Fibroblast of skin of back (primary cell): ENCODE measurements at regions not wholly inside any gene's neighbourhood (a gene's known extent, or its start where the extent isn't known, plus 50 kb on each side); places are given as distances from the start of the nearest gene placed in this dataset.
"Not testable (repeated sequence)": the region's sequence is repeated elsewhere in the genome, so short reads cannot be mapped to it uniquely, and the experiment has no call there.

Experiments
- DNase-seq: peaks from one replicate; pipeline ENCODE4 v3.0.0-alpha.2; 2013

DNA sequence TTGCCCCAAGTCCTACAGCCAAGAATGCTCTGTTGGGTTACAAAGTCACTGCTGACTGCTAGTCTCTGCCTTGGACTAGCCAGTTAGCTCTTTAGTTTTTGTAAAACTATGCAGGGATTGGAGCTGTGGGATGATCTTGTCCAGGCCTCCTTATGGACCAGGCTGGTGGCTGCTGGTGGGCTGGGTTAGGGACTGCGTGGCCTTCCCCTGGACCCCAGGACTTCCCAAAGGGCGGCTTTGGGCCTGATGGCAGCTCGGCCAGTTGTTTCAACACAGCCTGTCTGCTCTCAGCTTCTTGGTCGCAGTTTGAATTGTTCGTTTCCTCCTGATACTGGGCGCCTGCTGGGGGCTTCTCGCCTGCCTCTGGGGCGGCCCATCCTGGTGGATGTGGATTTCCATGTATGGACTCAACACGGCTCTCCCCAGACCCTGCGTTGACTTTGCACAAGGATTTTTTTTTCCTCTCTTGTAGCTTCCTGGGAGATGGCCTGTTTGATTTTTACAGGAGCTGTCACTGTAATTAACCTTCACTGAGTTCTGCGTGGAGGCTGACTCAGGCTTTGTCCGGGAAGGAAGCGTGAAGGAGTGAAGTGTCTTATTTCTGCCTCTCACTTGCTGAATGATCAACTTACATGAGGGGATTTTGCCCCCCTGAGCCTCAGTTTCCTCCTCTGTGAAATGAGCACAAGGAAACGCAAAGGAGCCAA, 91.9 kb upstream of the NEURL1B start:
- DNase-seq: no peak

DNA sequence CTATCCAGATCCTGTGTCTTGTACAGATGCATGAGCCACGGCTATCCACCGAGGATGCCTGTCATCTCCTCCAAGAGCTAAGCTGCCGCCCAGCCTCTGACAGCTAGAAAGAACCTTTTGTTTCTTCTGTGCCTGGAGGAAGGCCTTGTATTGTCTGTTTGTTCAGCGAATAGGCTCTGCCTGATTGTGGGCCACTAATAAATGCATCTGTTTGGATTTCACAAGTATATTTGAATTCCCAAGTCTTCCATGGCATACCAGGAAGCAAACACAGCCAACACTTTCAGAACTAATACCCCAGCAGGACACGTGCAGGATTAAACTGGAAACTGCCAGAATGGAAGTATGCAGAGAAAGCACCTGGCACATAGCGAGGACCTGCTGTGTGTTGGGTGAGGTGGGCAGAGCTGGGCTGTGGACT, 92.7 kb upstream of the NEURL1B start:
- no peak for DNase-seq

DNA sequence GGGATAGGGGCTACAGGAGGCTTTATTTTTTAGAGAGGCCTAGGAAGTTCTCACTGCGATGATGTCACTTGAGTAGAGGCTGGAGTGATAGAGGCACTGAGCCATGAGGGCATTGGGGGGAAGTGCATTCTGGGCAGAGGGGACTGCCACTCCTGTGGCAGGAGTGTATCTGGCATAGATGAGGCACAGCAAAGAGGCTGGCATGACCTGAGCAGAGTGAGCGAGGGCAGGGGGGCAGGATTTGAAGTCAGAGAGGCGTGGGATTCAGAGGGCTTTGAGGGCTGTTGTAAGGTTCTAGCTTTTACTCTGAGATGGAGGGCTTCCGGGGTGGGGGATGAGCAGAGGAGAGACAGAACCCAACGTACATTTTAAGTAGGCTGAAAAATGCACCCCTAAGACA, 91.9 kb upstream of the SH3PXD2B start:
- no peak for DNase-seq

DNA sequence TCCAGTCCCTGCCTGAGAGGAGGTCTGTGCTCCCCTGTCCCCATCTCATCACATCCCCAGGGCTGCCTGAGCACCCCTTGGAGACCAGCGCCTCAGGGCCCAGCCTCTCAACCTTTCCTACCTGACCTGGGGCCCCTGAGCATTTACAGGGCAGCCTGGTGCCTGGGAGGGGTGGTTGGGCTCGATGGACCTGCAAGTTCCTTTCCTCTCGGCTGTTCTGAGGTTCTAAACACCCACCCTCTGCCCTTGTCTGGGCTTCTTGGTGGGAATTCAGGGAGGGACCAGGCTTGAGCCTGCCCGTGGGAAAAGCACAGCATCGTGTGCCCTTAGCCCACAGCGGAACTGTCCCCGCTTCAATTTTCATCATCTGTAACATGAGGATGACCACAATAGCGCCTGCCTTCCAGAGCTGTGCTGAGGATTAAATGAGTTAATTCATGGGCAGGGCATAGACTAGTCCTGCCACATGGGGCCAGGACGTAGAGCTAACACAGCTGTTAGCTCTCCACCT, 91.0 kb upstream of the SH3PXD2B start:
- no peak for DNase-seq

DNA sequence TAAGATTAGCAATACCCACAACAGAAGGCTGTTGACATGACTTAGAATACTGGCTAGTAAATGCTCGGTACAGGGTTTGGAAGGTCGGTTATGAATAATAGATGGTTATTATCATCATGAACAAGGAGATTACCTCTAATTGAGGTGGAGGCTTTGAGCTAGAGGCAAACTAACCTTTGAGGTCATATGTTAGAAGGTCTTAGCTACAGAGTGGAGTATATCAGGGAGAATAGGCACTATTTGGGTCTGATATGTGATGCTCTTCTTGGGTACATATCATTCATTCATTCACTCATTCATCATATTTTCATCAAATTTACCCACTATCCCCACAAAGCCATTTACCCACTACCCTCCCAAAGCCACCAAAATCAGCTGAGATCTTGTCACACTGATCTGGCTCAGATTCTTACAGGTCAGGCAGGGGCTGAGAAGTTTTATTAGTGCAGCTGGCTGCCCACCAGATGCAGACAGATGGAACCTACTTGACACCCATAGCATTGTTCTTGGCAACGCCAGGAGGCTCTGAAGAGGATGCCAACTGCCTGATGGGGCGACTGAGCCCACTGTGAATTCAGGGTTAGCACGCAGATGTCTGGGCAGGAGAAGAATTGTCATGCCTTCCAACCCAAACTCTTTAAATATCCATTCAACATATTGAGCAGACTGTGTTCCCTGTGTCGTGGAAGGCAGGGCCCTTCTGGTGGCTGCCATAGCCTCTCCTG, 90.2 kb upstream of the SH3PXD2B start:
- DNase-seq: no peak

DNA sequence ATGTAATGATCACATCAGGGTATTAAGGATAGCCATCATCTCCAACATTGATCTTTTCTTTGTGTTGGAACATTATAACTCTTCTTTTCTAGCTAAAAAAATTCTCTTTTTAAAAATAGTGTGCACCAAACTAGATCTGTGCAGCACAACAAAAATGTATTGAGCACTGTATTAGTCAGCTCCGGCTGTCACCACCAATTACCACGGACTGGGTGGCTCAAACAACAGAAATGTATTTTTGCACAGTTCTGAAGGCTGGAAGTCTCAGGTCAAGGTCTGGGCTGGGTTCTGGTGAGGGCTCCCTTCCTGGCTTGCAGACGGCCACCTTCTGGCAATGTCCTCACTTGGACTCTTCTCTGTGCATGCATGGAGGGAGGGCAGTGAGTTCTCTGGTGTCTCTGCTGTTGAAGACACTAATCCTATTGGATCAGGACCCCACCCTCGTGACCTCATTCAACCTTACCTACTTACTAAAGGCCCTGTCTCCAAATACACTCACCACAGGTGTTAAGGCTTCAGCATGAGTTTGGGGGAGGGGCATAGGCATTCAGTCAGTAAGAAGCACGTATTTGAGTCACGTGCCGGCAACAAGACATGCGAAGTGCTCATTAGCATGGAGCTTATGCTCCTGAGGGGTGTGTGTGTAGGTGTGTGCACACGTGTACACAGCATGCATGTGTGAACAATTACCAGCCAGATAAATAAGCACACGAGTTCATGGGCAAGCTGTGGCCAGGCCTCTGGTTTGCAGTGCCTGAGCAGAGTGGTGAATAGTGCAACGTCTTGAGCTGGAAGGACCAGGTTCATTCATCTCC, 89.4 kb upstream of the SH3PXD2B start:
- DNase-seq: no peak

DNA sequence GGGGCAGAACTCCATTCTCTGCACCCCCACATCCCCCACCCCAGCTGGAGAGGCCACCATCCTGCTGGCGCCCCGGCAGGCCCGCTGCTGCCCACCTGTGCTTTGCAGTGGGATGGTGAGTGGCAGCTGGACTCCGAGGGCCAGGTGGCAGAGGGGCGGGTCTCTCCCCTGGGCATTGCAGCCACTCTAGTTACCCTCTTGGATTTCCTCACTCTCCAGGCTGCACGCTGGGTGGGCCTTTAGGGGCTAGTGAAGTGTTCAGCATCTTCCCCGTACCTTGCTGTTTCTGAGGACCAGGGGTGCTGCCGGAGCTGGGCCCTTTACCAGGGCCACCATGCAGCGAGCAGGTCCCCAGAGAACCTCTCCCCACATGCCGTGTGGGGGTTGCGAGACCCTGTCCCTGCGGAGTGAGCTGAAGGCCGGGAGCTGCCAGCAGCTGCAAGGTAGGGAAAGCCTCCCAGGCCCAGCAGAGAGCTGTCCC, 88.4 kb upstream of the SH3PXD2B start:
- DNase-seq: no peak

DNA sequence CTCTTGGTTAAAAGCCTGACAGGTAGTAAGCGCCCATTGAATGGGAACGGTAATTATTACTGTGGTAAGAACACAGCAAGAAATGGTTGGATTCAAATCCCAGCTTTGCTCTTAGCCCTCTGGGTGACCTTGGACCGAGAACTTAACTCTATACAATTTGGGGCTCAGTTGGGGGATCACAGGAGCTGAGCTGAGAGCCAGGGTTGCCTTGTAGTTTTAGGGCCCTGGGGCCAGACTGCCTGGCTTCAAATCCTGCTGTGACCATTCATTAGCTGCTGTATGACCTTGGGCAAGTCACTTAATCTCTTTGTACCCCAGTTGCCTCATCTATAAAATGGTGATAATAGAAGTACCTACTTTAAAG, 87.4 kb upstream of the SH3PXD2B start:
- DNase-seq: no peak

DNA sequence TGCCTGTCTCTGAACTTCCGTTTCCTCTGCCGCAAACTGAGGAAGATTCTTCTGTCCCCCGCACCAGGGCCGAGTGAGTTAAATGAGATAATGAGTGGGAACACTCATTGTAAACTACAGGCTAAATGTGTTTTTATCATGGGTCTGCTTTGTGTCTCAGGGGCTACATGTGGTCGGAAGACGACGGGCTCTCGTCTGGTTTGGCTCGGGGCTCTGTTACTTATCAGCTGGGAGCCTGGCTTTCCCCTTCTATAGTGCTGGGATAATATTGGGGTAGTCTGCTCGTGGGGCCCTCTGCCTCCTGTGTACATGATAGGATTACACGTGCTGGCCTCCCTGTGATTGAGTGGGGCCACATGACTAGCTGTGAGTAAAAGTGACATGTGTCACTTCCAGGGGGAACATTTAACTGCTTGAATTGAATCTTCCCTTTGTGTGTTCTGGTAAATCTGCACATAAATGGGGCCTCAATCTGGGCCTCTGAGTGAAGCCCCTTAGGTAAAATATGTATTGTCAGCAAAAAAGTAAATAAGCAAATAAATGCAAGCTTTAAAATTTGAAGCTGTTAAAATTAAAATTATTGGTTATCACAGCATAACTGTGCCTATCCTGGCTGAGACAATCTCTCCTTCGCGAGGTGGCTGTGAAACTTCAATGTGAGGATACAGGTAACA, 86.9 kb upstream of the SH3PXD2B start:
- no peak for DNase-seq

DNA sequence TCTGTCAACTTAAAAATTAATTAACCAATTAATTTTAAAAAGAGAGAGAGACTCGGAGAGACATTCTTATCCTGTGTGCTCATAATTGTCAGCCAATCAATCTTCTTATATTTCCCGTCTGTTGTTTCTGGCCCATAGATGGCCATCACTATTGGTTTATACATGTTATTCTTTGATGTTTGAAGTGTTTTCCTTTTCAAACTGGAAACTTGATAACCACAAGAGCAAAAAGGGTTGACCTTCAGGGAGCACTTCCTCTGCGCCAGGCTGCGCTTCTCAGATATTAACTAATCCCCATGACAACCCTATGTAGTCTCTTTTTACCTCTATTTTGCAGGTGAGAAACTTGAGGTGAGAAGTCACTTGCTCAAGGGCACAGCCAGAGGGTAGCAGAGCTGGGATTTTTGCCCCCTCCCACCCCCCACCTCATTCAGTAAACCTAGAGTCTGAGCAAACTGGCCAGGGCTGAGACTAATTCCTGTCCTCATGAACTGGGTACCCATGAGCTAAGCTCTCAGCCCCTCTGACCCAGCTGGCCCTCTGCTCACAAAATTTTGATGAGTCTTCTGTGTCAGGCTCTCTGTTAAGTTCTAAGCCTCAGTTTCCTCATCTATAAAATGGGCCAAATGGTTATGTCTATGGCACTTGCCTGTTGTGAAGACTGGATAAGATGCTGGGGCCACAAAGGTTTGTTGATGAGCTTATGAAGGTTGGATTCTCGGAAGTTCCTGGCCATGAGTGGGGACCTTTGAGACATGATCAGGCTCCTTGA, 86.0 kb upstream of the SH3PXD2B start:
- no peak for DNase-seq

DNA sequence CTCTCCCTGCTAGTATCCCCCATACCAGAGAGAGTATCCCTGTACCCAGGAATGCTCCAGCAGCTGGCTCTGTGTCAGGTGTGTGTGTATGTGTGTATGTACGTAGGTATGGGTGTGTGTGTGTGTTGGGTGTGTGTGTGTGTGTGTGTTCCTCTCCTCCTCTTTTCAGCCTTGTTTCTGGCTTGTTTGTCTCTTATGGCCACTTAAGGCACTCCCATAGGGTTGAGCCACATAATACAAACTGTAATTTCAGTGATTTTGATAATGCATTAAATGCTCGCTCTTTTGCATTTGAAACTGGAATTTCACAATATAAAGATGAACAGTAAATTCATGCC, 80.8 kb upstream of the SH3PXD2B start:
- no peak for DNase-seq

DNA sequence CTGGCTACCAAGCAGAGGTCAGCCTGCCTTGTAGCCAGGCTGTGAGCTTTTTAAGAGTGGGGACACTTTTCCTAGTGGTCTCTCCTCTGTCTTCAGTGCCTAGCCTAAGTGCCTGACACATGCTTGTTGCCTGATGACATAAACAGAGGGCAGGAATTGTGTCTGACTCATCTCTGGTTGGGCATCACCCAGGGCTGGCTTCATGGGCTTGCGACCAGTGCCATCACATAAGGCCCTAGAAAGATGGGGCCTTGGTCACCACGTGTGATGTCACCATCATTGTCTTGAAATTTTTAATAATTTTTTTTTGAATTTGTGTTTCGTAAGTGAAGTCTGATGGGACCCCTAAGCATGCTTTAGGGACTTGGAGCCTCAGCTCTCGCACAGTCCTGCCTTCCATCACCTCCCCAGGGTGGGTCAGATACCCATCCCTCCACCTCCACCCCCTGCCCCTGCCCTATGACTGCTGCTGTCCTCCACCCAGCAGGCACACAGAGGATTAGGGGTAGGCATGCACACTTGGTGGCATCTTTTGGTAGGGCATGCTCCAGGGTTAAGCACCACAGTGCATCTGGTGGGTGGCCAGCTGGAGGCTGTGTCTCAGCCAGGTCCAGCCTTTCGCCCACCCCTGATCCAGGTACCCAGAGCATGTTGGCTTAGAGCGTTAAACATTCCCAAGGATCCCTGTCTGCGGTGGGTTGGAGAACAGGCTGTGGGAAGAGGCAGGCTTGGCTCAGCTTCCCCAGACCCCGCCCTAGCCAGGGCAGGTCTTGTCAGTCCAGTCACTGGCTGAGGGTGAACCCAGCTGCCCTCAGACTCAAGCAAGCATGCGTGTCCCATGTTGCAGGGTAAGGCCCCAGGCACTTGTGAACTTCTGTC, 80.1 kb upstream of the SH3PXD2B start:
- DNase-seq: peak; percentile 20

DNA sequence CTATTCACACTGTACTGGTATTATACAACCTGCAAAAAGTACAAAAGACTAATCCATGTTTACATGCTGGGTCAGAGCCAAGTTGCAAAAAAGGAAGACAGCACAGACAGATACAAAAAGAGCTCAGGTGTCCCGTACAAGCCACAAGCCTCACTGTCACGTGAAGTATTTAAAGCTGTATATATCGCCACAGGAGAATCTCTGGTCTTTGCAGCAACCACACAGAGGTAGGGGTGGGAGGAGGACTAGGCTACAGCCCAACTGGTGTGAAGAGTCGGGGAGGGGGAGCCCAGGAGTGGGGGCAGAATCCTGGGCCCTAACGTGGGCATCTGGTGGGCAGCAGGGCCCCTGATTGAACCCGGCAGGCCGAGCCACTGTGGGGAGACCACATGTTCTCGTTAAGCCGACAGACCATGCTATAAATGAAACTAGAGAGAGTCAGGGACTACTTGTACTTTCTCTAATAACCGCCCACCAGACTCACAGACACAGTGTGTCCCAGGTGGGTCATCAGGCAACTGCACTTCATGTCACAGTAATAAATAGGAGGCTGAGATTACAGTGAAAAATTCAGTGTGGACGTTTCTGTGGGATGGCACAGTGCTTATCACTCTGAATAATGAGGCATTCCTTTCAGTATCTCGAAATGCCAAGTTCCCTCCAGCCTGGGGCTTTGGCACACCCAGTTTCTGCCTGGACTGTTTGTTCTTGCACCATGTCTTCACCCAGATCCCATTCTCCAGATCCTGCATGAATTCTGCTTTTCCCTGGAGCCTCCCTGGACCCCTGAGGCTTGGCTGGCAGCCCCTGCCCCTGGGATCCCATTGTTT, 79.3 kb upstream of the SH3PXD2B start:
- DNase-seq: no peak

DNA sequence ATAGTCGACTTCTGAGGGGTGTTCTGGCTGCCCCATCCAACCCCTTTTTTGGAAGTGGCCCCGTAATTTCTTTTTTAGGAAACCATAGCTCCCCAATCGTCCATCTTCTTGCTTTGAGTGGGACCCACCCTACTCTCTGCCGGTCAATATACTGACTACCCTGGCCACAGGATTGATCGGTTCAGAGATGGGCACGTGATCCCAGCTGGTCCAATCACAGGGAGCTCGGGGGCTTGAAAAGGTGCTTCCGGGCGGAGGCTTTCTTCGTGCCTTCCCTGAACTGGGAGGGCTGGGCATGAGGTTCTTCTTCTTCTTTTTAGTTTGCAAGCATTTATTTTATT, 78.7 kb upstream of the SH3PXD2B start:
- no peak for DNase-seq

DNA sequence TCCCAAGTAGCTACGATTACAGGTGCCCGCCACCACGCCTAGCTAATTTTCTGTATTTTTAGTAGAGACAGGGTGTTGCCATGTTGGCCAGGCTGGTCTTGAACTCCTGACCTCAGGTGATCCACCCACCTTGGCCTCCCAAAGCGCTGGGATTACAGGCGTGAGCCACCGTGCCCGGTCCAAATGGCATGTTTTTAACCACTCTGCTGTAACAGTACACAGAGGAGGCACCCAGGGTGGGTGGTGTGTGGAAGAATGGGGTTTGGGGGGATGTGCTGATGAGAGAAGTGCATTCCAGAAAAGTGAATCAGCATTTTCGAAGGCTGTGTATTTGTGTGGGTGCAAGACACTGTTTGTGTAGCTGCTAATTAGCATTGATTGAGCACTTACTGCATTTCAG, 78.1 kb upstream of the SH3PXD2B start:
- not testable (repeated sequence) for DNase-seq

DNA sequence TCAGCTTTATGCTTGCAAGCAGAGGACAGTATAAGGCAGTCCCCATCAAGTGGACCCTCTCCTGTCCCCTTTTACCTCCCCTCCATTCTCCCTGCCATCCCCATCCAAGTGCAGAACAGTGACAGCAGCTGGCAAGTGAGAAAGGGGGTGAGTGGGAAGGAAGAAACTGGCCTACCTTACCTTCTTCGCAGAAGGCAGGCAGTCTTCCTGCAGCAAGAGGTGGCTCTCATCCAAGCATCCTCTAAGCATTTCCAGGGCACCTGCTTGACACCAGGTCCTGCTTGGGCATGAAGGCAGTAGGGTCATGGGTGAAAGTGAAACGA, 77.3 kb upstream of the SH3PXD2B start:
- no peak for DNase-seq

DNA sequence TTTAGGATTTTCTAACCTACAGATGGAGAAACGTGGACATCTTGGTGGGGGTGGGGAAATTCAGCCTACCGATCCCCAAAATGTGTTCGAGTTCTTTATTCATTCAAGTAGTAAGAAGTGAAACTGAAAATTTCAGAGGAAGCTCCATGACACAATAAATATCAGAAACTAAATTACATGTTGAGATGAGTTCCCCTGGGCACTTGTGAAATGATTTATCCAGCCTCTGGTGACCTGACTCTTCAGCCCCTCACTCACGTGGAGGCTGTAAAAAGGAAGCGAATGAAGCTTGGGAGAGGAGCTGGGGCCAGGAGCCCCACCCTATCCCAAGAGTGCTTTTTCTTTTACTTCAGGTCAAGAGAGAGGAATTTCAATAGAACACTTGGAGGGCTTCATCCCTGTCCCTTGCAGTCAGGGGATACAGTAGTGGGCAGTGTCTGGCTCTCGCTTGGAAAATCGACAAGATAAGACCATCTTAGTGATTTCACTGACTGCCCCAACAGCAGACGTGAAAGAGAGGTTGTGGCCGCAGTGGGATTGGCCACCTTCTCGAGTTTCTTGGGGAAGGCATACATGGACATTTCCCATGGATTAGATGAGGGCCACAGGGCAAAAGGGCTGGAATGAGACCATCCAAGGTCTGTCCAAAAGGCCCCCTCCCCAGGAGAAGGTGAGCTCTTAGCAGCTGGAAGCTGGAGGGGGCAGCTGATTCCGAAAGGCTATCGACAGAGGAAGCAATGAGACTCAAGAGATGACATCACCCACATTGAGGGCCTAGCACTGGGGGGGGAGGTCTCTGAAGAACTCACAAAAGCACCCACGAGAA, 76.8 kb upstream of the SH3PXD2B start:
- no peak for DNase-seq

DNA sequence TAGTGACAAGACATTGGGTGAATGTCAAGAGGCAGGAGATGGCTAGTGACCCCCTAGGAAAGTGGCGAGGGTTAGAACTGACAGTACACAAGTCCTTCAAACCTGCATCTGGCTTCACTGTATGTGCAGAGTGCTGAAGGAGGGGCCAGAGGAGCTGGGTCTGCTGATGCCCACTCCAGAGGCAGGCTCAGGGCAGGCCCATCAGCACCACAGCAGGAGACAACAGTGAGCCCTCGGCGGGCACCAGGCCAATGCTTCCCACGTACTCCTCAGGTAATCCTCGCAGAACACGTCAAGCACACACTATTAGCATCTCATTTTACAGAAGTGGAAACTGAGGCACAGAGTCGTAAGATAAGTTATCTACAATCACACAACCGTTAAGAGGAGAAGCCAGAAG, 76.1 kb upstream of the SH3PXD2B start:
- no peak for DNase-seq

DNA sequence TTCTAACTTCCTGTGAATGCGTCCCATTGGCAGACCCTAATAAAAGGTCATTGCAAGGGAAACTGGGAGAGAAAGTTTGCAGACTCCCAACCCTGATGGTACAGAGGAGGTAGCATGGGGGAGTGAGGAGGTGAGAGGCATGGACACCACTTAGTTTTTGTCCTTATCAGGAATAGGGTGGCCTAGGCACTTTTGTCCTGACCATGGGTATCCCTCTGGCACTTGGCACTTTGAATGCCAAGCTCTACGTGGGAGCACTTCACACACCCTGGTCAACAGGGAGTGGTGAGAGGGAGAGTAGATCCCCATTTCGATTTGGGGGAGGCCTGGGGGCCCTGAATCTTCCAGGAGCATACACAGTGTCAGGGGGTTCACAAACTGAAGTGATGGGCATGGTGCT, 75.6 kb upstream of the SH3PXD2B start:
- no peak for DNase-seq
